ENCODE measurements at regions not wholly inside any gene's neighbourhood (a gene's known extent, or its start where the extent isn't known, plus 50 kb on each side); places are given as distances from the start of the nearest gene placed in this dataset.
A peak's percentile ranks its signal among the peaks of the same experiment; 100 is the strongest.
"Not testable (repeated sequence)": the region's sequence is repeated elsewhere in the genome, so short reads cannot be mapped to it uniquely, and the experiment has no call there.

DNA sequence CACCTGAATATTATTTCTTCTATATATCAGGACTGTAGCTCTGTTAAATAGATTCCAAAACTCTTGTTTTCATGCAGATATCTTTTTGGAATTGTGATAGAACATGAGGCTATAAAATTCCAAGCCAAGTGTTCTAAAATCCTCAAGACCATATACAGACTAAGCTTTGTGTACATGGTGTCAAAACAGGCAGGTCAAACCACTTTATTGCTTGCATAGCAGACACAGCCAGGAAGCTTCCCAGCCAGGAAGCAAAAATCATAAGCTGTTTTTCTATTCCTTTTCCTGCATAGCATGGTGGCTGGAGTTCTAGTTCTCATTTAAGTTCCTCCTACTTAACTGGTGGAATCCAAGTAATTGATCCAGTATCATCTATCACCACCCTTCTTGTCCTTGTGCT is 353.3 kb downstream of the PAX1 start:
- DNase-seq (ENCODE audit: low read depth) = no peak
- TF ChIP-seq, protein P1, sequence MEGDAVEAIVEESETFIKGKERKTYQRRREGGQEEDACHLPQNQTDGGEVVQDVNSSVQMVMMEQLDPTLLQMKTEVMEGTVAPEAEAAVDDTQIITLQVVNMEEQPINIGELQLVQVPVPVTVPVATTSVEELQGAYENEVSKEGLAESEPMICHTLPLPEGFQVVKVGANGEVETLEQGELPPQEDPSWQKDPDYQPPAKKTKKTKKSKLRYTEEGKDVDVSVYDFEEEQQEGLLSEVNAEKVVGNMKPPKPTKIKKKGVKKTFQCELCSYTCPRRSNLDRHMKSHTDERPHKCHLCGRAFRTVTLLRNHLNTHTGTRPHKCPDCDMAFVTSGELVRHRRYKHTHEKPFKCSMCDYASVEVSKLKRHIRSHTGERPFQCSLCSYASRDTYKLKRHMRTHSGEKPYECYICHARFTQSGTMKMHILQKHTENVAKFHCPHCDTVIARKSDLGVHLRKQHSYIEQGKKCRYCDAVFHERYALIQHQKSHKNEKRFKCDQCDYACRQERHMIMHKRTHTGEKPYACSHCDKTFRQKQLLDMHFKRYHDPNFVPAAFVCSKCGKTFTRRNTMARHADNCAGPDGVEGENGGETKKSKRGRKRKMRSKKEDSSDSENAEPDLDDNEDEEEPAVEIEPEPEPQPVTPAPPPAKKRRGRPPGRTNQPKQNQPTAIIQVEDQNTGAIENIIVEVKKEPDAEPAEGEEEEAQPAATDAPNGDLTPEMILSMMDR (conservative IDR thresholded peaks at IDR 0.05; ENCODE audit: low read length) = no peak
- H3K4me3 ChIP-seq (ENCODE audit: low read length) = no peak overlapping the region

DNA sequence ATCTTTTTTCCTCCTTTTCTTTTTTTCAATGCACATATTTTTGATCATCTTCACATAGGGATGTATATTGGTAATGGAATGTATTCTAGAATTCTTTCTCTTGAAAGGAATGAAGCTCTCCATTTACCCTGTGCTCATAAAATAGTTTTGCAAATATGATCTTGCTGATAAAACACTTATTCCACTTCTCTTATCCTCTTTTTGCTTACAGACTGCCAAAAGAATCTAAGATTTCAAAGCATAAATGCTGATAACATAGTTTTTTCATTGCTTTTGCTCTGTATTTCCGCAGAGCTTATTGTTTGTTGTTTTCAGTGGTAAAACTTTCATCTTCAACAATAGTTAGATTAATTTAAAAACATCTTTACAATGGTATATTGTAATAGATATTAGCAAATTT is 350.5 kb downstream of the PAX1 start:
- no peak overlapping the region for H3K4me3 ChIP-seq (ENCODE audit: low read length)
- no peak for DNase-seq (ENCODE audit: low read depth)
- TF ChIP-seq, protein P1 (conservative IDR thresholded peaks at IDR 0.05; ENCODE audit: low read length) = no peak

DNA sequence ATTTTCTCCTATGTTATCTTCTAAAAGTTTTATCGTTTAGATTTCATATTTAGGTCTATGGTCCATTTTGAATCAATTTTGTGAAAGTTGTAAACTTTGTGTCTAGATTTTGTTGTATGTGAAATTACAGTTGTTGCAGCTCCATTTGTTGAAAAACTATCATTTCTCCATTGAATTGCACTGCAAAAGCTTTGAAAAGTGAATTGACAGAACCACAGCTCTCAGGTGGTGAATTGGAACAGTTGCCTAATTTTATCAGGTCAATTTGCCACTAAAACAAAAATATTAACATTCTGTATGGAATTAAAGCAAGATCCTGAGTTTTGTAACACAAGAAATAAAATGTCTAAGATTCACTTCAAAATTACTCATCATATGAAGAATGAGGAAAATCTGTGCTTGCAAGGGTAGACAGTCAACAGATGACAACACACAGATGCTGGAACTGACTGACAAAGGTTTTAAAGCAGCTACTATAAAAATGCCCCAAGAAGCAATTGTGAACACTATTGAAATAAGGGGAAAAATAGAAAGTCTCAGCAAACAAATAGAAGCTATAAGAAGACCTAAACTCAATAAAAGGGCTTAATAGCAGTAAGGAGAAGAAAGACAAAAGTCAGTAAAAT is 346.7 kb downstream of the PAX1 start:
- no peak overlapping the region for H3K4me3 ChIP-seq (ENCODE audit: low read length)
- peak; percentile 17 for DNase-seq (ENCODE audit: low read depth)
- TF ChIP-seq, protein P1 (conservative IDR thresholded peaks at IDR 0.05; ENCODE audit: low read length) = no peak

DNA sequence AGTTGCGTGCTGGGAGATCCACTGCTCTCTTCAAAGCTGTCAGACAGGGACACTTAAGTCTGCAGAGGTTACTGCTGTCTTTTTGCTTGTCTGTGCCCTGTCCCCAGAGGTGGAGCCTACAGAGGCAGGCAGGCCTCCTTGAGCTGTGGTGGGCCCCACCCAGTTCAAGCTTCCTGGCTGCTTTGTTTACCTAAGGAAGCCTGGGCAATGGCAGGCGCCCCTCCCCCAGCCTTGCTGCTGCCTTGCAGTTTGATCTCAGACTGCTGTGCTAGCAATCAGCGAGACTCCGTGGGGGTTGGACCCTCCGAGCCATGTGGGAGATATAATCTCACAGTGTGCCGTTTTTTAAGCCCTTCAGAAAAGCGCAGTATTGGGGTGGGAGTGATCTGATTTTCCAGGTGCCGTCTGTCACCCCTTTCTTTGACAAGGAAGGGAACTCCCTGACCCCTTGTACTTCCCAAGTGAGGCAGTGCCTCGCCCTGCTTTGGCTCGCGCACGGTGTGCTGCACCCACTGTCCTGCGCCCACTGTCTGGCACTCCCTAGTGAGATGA is 340.6 kb downstream of the PAX1 start:
- not testable (repeated sequence) for H3K4me3 ChIP-seq (ENCODE audit: low read length)

DNA sequence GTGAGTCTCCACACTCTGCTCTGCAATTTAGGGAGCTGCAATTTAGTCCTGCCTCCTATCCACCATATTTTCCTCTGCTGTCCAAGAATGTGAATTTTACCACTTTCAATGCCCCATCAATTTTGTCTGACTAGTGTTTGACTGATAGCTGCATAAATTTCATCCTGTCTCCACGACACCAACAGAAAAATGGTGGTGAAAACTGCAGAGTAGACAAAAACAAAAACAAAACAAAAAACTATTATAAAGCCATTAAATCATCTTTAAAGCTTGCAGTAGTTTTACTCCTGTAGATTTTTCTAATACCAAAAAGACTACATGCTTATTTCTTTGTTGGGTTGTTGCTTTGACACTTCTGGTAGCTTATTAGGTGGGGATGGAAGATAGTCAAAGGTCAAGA is 322.0 kb downstream of the PAX1 start:
- no peak overlapping the region for H3K4me3 ChIP-seq (ENCODE audit: low read length)
- DNase-seq (ENCODE audit: low read depth) = no peak
- TF ChIP-seq, protein P1 (conservative IDR thresholded peaks at IDR 0.05; ENCODE audit: low read length) = no peak

More for the DNA sequence above, 340.6 kb downstream of the PAX1 start:
- not testable (repeated sequence) for DNase-seq (ENCODE audit: low read depth)

DNA sequence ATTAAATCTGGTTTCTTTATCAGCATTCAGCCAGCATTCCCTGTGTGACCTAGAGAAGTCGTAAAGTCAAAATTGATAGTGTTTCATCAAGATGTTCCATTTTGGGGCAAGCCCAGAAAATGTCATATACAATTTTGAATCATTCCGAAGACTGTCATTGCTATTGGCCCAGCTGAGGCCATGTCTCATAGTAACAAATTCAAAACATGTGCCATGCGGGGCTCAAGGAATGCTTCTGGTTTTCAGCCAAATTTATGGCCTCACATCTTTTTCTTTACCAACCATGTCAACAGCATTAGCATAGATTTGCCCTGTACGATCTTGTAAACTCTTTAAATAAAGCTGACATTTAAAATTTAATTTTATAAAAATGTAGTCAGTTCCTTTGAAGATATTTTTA is 314.7 kb downstream of the PAX1 start:
- peak; percentile 41 for DNase-seq (ENCODE audit: low read depth)
- TF ChIP-seq, protein P1 (conservative IDR thresholded peaks at IDR 0.05; ENCODE audit: low read length) = no peak
- no peak overlapping the region for H3K4me3 ChIP-seq (ENCODE audit: low read length)

DNA sequence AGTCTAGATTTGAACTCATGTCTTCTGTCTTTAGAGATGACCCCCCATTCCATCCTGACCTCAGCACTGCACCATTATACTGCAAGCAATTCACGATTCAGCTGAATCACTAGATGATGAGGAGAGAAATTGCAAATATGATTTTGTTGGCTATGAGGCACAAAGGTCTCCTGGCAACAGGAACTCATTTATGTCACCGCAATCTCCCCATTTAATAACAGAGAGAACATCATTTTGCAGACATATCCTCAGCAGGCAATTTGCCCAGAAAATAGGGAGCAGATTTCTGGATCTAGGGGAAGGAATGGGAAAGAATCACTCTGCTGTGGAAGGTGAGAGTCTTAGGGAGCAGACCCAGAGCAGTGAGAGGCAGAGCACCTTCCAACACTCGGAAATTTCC is 303.0 kb downstream of the PAX1 start:
- TF ChIP-seq, protein P1 (conservative IDR thresholded peaks at IDR 0.05; ENCODE audit: low read length) = no peak
- no peak for DNase-seq (ENCODE audit: low read depth)
- H3K4me3 ChIP-seq (ENCODE audit: low read length) = no peak overlapping the region
